Suprapubic skin (tissue), 4 donors: ENCODE measurements at regions not wholly inside any gene's neighbourhood (a gene's known extent, or its start where the extent isn't known, plus 50 kb on each side); places are given as distances from the start of the nearest gene placed in this dataset.

Experiments
- CTCF ChIP-seq, 2 donors: fragments of 200-600 bp in 1 of 2; fragments of 450-650 bp in 1 of 2; sonication (generic) in 1 of 2; IDR thresholded peaks; one replicate each; pipeline ENCODE4 v1.5.1; 2016 to 2019; ENCODE audit warnings: antibody characterized with exemption in 2 of 2, mild to moderate bottlenecking in 1 of 2, moderate library complexity in 1 of 2
- EP300 ChIP-seq: sonication (generic); formaldehyde crosslinking; IDR thresholded peaks from one replicate; pipeline ENCODE4 v1.6.1; 2017; ENCODE audit warnings: antibody characterized with exemption
- POLR2A ChIP-seq, 2 donors: fragments of 450-650 bp; IDR thresholded peaks; one replicate each; pipeline ENCODE4 v1.6.1; 2017; ENCODE audit warnings: antibody characterized with exemption in 2 of 2, mild to moderate bottlenecking in 2 of 2, moderate library complexity in 2 of 2
- POLR2AphosphoS5 ChIP-seq, 3 donors: sonication (generic); formaldehyde crosslinking; IDR thresholded peaks; one replicate each; pipeline ENCODE4 v1.6.1; 2017; ENCODE audit warnings: antibody characterized with exemption in 3 of 3

GRCh38 chr7:10475940-10476641 lies 497.6 kb upstream of the PHF14 start:
- TF ChIP-seq EP300 = no peak
- TF ChIP-seq CTCF (IDR thresholded peaks at IDR 0.05) = no peak
- TF ChIP-seq POLR2A (IDR thresholded peaks at IDR 0.05) = no peak
- no peak for TF ChIP-seq POLR2AphosphoS5 (IDR thresholded peaks at IDR 0.05)
